HepG2 (cell line): ENCODE measurements at regions not wholly inside any gene's neighbourhood (a gene's known extent, or its start where the extent isn't known, plus 50 kb on each side); places are given as distances from the start of the nearest gene placed in this dataset.

Experiments used
- CREM ChIP-seq, 2 experiments: sonication (generic) in 1 of 2; formaldehyde crosslinking in 1 of 2; IDR thresholded peaks; 2 replicates each; pipeline versions ENCODE4 v1.4.0 to v1.6.1; 2016 to 2020; ENCODE audit warnings: antibody characterized with exemption in 1 of 2, mild to moderate bottlenecking in 1 of 2, missing genetic modification reagents in 1 of 2
- HHEX ChIP-seq: IDR thresholded peaks from 2 replicates; pipeline ENCODE4 v1.6.1; 2016; ENCODE audit warnings: control low read depth
- KLF12 ChIP-seq: sonication (generic); formaldehyde crosslinking; IDR thresholded peaks from 2 replicates; pipeline ENCODE4 v1.4.0; 2020; ENCODE audit warnings: missing genetic modification reagents, borderline replicate concordance
- MEIS1 ChIP-seq: sonication (generic); formaldehyde crosslinking; IDR thresholded peaks from 2 replicates; pipeline ENCODE4 v1.9.0; 2021; ENCODE audit warnings: mild to moderate bottlenecking, missing genetic modification reagents, moderate library complexity, borderline replicate concordance
- POLR2AphosphoS5 ChIP-seq: IDR thresholded peaks from 2 replicates; pipeline ENCODE4 v1.6.1; 2012; ENCODE audit warnings: low read depth, low read length
- SNRNP70 ChIP-seq: fragments of 200-400 bp; formaldehyde crosslinking; IDR thresholded peaks from 2 replicates; pipeline ENCODE4 v1.6.1; 2017; ENCODE audit warnings: mild to moderate bottlenecking, low read depth, low read length, moderate library complexity
- ZNF205 ChIP-seq: IDR thresholded peaks from 2 replicates; pipeline ENCODE4 v1.6.1; 2018; ENCODE audit warnings: missing biosample characterization, missing genetic modification reagents
- ZNF296 ChIP-seq: sonication (generic); formaldehyde crosslinking; conservative IDR thresholded peaks from 2 replicates; pipeline ENCODE4 v1.5.0; 2020; ENCODE audit warnings: mild to moderate bottlenecking, missing genetic modification reagents
- ZNF34 ChIP-seq: sonication (generic); formaldehyde crosslinking; IDR thresholded peaks from 2 replicates; pipeline ENCODE4 v1.4.0; 2020; ENCODE audit warnings: mild to moderate bottlenecking, missing genetic modification reagents, borderline replicate concordance
- ZNF557 ChIP-seq: sonication (generic); formaldehyde crosslinking; IDR thresholded peaks from 2 replicates; pipeline ENCODE4 v1.4.0; 2020; ENCODE audit warnings: missing genetic modification reagents
- ZNF660 ChIP-seq: sonication (generic); formaldehyde crosslinking; IDR thresholded peaks from 2 replicates; pipeline ENCODE4 v1.5.1; 2020; ENCODE audit warnings: mild to moderate bottlenecking, low read depth, missing genetic modification reagents, borderline replicate concordance
- ZNF678 ChIP-seq: sonication (generic); formaldehyde crosslinking; IDR thresholded peaks from 2 replicates; pipeline ENCODE4 v1.4.0; 2020; ENCODE audit warnings: mild to moderate bottlenecking, missing genetic modification reagents
- ZNF766 ChIP-seq: sonication (generic); formaldehyde crosslinking; IDR thresholded peaks from 2 replicates; pipeline ENCODE4 v1.5.0; 2020; ENCODE audit warnings: missing genetic modification reagents, borderline replicate concordance
- ZSCAN25 ChIP-seq: sonication (generic); formaldehyde crosslinking; IDR thresholded peaks from 2 replicates; pipeline ENCODE4 v1.8.0; 2022; ENCODE audit warnings: mild to moderate bottlenecking, missing genetic modification reagents
- TF ChIP-seq, protein P1 (sequence below): IDR thresholded peaks from 2 replicates; pipeline ENCODE4 v1.6.1; 2016; ENCODE audit warnings: low read depth, borderline replicate concordance
- TF ChIP-seq, protein P2 (sequence below): sonication (generic); formaldehyde crosslinking; IDR thresholded peaks from 2 replicates; pipeline ENCODE4 v1.4.0; 2020; ENCODE audit warnings: low read depth, missing genetic modification reagents
- TF ChIP-seq, protein P3 (sequence below): sonication (generic); formaldehyde crosslinking; IDR thresholded peaks from 2 replicates; pipeline ENCODE4 v1.5.1; 2020; ENCODE audit warnings: mild to moderate bottlenecking, missing genetic modification reagents, moderate library complexity
- TF ChIP-seq, protein P4 (sequence below): conservative IDR thresholded peaks from 2 replicates; pipeline ENCODE4 v1.6.1; 2018; ENCODE audit warnings: missing genetic modification reagents
- TF ChIP-seq, protein P5 (sequence below): sonication (generic); formaldehyde crosslinking; IDR thresholded peaks from 2 replicates; pipeline ENCODE4 v1.8.1; 2022; ENCODE audit warnings: low read depth, mild to moderate bottlenecking, missing genetic modification reagents

DNA sequence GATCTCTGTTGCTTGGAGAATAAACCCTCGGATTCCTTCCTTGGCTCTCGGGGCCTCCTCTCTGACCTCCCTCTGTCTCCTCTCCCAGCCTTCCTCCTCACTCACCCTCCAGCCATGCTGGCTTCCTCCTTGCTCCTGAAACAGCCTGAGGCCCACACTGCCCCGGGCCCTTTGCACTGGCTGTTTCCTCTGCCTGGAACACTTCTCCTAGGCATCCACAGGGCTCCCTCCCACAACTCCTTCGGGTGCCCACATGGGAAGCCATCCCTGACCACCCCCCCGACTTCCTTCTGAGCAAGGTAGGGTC lies 87.7 kb downstream of the CEBPB start (continued):
- TF ChIP-seq, protein P1, sequence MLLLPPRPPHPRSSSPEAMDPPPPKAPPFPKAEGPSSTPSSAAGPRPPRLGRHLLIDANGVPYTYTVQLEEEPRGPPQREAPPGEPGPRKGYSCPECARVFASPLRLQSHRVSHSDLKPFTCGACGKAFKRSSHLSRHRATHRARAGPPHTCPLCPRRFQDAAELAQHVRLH, result no peak
- no peak for TF ChIP-seq ZSCAN25 (CRISPR knock-in tag)
- no peak for TF ChIP-seq POLR2AphosphoS5
- TF ChIP-seq, protein P2, sequence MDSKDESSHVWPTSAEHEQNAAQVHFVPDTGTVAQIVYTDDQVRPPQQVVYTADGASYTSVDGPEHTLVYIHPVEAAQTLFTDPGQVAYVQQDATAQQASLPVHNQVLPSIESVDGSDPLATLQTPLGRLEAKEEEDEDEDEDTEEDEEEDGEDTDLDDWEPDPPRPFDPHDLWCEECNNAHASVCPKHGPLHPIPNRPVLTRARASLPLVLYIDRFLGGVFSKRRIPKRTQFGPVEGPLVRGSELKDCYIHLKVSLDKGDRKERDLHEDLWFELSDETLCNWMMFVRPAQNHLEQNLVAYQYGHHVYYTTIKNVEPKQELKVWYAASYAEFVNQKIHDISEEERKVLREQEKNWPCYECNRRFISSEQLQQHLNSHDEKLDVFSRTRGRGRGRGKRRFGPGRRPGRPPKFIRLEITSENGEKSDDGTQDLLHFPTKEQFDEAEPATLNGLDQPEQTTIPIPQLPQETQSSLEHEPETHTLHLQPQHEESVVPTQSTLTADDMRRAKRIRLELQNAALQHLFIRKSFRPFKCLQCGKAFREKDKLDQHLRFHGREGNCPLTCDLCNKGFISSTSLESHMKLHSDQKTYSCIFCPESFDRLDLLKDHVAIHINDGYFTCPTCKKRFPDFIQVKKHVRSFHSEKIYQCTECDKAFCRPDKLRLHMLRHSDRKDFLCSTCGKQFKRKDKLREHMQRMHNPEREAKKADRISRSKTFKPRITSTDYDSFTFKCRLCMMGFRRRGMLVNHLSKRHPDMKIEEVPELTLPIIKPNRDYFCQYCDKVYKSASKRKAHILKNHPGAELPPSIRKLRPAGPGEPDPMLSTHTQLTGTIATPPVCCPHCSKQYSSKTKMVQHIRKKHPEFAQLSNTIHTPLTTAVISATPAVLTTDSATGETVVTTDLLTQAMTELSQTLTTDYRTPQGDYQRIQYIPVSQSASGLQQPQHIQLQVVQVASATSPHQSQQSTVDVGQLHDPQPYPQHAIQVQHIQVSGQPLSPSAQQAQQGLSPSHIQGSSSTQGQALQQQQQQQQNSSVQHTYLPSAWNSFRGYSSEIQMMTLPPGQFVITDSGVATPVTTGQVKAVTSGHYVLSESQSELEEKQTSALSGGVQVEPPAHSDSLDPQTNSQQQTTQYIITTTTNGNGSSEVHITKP, result 0 out of 2 replicates have a peak, but pooled peaks have one; percentile 18
- no peak for TF ChIP-seq ZNF296 (CRISPR knock-in tag)
- no peak for TF ChIP-seq ZNF660
- TF ChIP-seq ZNF766 (CRISPR knock-in tag), result no peak
- TF ChIP-seq, protein P3, sequence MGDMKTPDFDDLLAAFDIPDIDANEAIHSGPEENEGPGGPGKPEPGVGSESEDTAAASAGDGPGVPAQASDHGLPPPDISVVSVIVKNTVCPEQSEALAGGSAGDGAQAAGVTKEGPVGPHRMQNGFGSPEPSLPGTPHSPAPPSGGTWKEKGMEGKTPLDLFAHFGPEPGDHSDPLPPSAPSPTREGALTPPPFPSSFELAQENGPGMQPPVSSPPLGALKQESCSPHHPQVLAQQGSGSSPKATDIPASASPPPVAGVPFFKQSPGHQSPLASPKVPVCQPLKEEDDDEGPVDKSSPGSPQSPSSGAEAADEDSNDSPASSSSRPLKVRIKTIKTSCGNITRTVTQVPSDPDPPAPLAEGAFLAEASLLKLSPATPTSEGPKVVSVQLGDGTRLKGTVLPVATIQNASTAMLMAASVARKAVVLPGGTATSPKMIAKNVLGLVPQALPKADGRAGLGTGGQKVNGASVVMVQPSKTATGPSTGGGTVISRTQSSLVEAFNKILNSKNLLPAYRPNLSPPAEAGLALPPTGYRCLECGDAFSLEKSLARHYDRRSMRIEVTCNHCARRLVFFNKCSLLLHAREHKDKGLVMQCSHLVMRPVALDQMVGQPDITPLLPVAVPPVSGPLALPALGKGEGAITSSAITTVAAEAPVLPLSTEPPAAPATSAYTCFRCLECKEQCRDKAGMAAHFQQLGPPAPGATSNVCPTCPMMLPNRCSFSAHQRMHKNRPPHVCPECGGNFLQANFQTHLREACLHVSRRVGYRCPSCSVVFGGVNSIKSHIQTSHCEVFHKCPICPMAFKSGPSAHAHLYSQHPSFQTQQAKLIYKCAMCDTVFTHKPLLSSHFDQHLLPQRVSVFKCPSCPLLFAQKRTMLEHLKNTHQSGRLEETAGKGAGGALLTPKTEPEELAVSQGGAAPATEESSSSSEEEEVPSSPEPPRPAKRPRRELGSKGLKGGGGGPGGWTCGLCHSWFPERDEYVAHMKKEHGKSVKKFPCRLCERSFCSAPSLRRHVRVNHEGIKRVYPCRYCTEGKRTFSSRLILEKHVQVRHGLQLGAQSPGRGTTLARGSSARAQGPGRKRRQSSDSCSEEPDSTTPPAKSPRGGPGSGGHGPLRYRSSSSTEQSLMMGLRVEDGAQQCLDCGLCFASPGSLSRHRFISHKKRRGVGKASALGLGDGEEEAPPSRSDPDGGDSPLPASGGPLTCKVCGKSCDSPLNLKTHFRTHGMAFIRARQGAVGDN, result no peak
- TF ChIP-seq ZNF678 (CRISPR knock-in tag), result no peak
- TF ChIP-seq KLF12 (CRISPR knock-in tag), result no peak
- TF ChIP-seq HHEX (CRISPR knock-in tag), result no peak
- TF ChIP-seq MEIS1 (CRISPR knock-in tag), result 0 out of 2 replicates have a peak, but pooled peaks have one; percentile 16
- TF ChIP-seq, protein P4, sequence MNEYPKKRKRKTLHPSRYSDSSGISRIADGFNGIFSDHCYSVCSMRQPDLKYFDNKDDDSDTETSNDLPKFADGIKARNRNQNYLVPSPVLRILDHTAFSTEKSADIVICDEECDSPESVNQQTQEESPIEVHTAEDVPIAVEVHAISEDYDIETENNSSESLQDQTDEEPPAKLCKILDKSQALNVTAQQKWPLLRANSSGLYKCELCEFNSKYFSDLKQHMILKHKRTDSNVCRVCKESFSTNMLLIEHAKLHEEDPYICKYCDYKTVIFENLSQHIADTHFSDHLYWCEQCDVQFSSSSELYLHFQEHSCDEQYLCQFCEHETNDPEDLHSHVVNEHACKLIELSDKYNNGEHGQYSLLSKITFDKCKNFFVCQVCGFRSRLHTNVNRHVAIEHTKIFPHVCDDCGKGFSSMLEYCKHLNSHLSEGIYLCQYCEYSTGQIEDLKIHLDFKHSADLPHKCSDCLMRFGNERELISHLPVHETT (CRISPR knock-in tag), result peak; percentile 31; the same call in 1 of the 2 replicates
- no peak for TF ChIP-seq ZNF34
- peak; percentile 45; the same call in 1 of the 2 replicates for TF ChIP-seq ZNF205 (CRISPR knock-in tag)
- TF ChIP-seq, protein P5, sequence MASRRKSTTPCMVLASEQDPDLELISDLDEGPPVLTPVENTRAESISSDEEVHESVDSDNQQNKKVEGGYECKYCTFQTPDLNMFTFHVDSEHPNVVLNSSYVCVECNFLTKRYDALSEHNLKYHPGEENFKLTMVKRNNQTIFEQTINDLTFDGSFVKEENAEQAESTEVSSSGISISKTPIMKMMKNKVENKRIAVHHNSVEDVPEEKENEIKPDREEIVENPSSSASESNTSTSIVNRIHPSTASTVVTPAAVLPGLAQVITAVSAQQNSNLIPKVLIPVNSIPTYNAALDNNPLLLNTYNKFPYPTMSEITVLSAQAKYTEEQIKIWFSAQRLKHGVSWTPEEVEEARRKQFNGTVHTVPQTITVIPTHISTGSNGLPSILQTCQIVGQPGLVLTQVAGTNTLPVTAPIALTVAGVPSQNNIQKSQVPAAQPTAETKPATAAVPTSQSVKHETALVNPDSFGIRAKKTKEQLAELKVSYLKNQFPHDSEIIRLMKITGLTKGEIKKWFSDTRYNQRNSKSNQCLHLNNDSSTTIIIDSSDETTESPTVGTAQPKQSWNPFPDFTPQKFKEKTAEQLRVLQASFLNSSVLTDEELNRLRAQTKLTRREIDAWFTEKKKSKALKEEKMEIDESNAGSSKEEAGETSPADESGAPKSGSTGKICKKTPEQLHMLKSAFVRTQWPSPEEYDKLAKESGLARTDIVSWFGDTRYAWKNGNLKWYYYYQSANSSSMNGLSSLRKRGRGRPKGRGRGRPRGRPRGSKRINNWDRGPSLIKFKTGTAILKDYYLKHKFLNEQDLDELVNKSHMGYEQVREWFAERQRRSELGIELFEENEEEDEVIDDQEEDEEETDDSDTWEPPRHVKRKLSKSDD, result no peak
- no peak for TF ChIP-seq SNRNP70
- TF ChIP-seq ZNF557 (CRISPR knock-in tag), result no peak
- TF ChIP-seq CREM (IDR thresholded peaks at IDR 0.05), result no peak
- no peak for TF ChIP-seq CREM (CRISPR knock-in tag; IDR thresholded peaks at IDR 0.05)
